Fibroblast of lung (primary cell): ENCODE measurements at regions not wholly inside any gene's neighbourhood (a gene's known extent, or its start where the extent isn't known, plus 50 kb on each side); places are given as distances from the start of the nearest gene placed in this dataset.

Experiments
- CTCF ChIP-seq, 2 donors: IDR thresholded peaks in 1 of 2; conservative IDR thresholded peaks in 1 of 2; 1 replicate in 1 of 2; 2 replicates in 1 of 2; pipeline ENCODE4 v1.5.1; 2011 to 2012; ENCODE audit warnings: low read length in 2 of 2, control low read depth in 1 of 2, inconsistent platforms in 1 of 2, low read depth in 1 of 2, mild to moderate bottlenecking in 1 of 2
- EZH2 ChIP-seq: IDR thresholded peaks from 2 replicates; pipeline ENCODE4 v1.5.1; 2012; ENCODE audit warnings: low read length, control low read depth, mild to moderate bottlenecking; ENCODE audit errors: missing control alignments

GRCh38 chr6:99813565-99813964, 180.5 kb downstream of the MCHR2 start:
- TF ChIP-seq CTCF (conservative IDR thresholded peaks at IDR 0.05 in 1 of 2, IDR thresholded peaks at IDR 0.05 in 1 of 2; ENCODE audit: low read depth in 1 of 2, low read length in 2 of 2) = no peak
- TF ChIP-seq EZH2 = no peak
